AG10803 (cell line): ENCODE measurements at regions not wholly inside any gene's neighbourhood (a gene's known extent, or its start where the extent isn't known, plus 50 kb on each side); places are given as distances from the start of the nearest gene placed in this dataset.
A peak's percentile ranks its signal among the peaks of the same experiment; 100 is the strongest.

Experiments used
- DNase-seq: peaks from one replicate; pipeline ENCODE4 v3.0.0; 2010; ENCODE audit warnings: low read depth
- H3K4me3 ChIP-seq: 2 replicates; pipeline ENCODE4 v1.5.1; 2011; ENCODE audit warnings: mild to moderate bottlenecking, low read length, control low read depth
- CTCF ChIP-seq: conservative IDR thresholded peaks from 2 replicates; pipeline ENCODE4 v1.5.1; 2011; ENCODE audit warnings: mild to moderate bottlenecking, low read length, control low read depth, inconsistent platforms

GRCh38 chr4:14178421-14178820 lies 550.9 kb upstream of the BOD1L1 start:
- no peak overlapping the region for H3K4me3 ChIP-seq
- peak; percentile 41 for DNase-seq
- TF ChIP-seq CTCF = no peak

GRCh38 chr4:14180166-14180565 lies 552.6 kb upstream of the BOD1L1 start:
- no peak overlapping the region for H3K4me3 ChIP-seq
- no peak for TF ChIP-seq CTCF
- no peak for DNase-seq

GRCh38 chr4:14180983-14181601 lies 553.6 kb upstream of the BOD1L1 start:
- no peak for TF ChIP-seq CTCF
- H3K4me3 ChIP-seq = no peak overlapping the region
- no peak for DNase-seq

GRCh38 chr4:14182148-14182547 lies 554.6 kb upstream of the BOD1L1 start:
- DNase-seq = no peak
- no peak for TF ChIP-seq CTCF

GRCh38 chr4:14184265-14184664 lies 556.7 kb upstream of the BOD1L1 start:
- no peak for TF ChIP-seq CTCF
- no peak overlapping the region for H3K4me3 ChIP-seq
- DNase-seq = peak; percentile 81

More at GRCh38 chr4:14182148-14182547, 554.6 kb upstream of the BOD1L1 start:
- no peak overlapping the region for H3K4me3 ChIP-seq

GRCh38 chr4:14184767-14185166 lies 557.2 kb upstream of the BOD1L1 start:
- no peak overlapping the region for H3K4me3 ChIP-seq
- no peak for DNase-seq
- TF ChIP-seq CTCF = no peak

- H3K4me3 ChIP-seq = no peak overlapping the region
- no peak for TF ChIP-seq CTCF
- DNase-seq = no peak
Observed at GRCh38 chr4:14188214-14188613, 560.7 kb upstream of the BOD1L1 start.
